RWPE2 (cell line): ENCODE measurements at regions not wholly inside any gene's neighbourhood (a gene's known extent, or its start where the extent isn't known, plus 50 kb on each side); places are given as distances from the start of the nearest gene placed in this dataset.
A peak's percentile ranks its signal among the peaks of the same experiment; 100 is the strongest.

Source experiments
- ATAC-seq: fragments of 200-7000 bp; cut with Tn5 transposase; 3 replicates; pipeline ENCODE4 v1.9.1; 2021; ENCODE audit warnings: low read depth
- DNase-seq: peaks from one replicate; pipeline ENCODE4 v3.0.0-alpha.2; 2020; ENCODE audit warnings: low spot score
- H3K27ac ChIP-seq: fragments of 450-650 bp; 2 replicates; pipeline ENCODE4 v1.5.1; 2017; ENCODE audit warnings: mild to moderate bottlenecking; ENCODE audit not compliant: poor library complexity, severe bottlenecking
- H3K27me3 ChIP-seq: fragments of 250-450 bp; sonication (Bioruptor Pico); 2 replicates; pipeline ENCODE4 v1.5.1; 2021; ENCODE audit warnings: mild to moderate bottlenecking, moderate library complexity; ENCODE audit not compliant: insufficient read depth, poor library complexity, severe bottlenecking
- H3K36me3 ChIP-seq: fragments of 250-450 bp; sonication (Bioruptor Pico); 2 replicates; pipeline ENCODE4 v1.5.1; 2020; ENCODE audit warnings: low read depth, mild to moderate bottlenecking, moderate library complexity
- H3K4me1 ChIP-seq: fragments of 250-450 bp; sonication (Bioruptor Pico); 2 replicates; pipeline ENCODE4 v1.5.1; 2021; ENCODE audit warnings: mild to moderate bottlenecking, moderate library complexity; ENCODE audit not compliant: insufficient read depth, poor library complexity, severe bottlenecking
- H3K4me3 ChIP-seq: fragments of 250-450 bp; sonication (Bioruptor Pico); 2 replicates; pipeline ENCODE4 v1.5.1; 2021; ENCODE audit warnings: mild to moderate bottlenecking, moderate library complexity; ENCODE audit not compliant: severe bottlenecking
- H3K9me3 ChIP-seq: fragments of 250-450 bp; sonication (Bioruptor Pico); 2 replicates; pipeline ENCODE4 v1.5.1; 2021; ENCODE audit warnings: mild to moderate bottlenecking, moderate library complexity; ENCODE audit not compliant: severe bottlenecking
- CTCF ChIP-seq: fragments of 450-650 bp; IDR thresholded peaks from one replicate; pipeline ENCODE4 v1.5.1; 2017; ENCODE audit warnings: mild to moderate bottlenecking, moderate library complexity; ENCODE audit not compliant: poor library complexity, severe bottlenecking

GRCh38 chr19:34852669-34853068 is 74.0 kb upstream of the ZNF30 start:
- Histone ChIP-seq H3K36me3 (no peaks in the 10 kb centered on the region), H3K27me3 (no peaks in the 10 kb centered on the region), H3K4me1 (no peaks in the 10 kb centered on the region), H3K27ac (no peak overlapping the region), H3K9me3 (no peaks in the 10 kb centered on the region), H3K4me3 (no peak overlapping the region)
- DNase-seq: no peak
- ATAC-seq: no peak
- no peak for TF ChIP-seq CTCF

- Histone ChIP-seq H3K27ac (no peak overlapping the region), H3K27me3 (no peaks in the 10 kb centered on the region), H3K4me1 (no peaks in the 10 kb centered on the region), H3K4me3 (no peak overlapping the region), H3K36me3 (no peaks in the 10 kb centered on the region), H3K9me3 (no peaks in the 10 kb centered on the region)
- ATAC-seq: peak; percentile 50; the same call in 1 of the 3 replicates
- no peak for DNase-seq
- TF ChIP-seq CTCF: peak; percentile 24
Observed at GRCh38 chr19:34851277-34851804, 75.4 kb upstream of the ZNF30 start.

- Histone ChIP-seq H3K4me1 (no peaks in the 10 kb centered on the region), H3K4me3 (no peak overlapping the region), H3K27me3 (no peaks in the 10 kb centered on the region), H3K27ac (no peak overlapping the region), H3K36me3 (no peaks in the 10 kb centered on the region), H3K9me3 (no peaks in the 10 kb centered on the region)
- DNase-seq: no peak
- no peak for TF ChIP-seq CTCF
- ATAC-seq: no peak
Observed at GRCh38 chr19:34847393-34847792, 74.4 kb upstream of the ZNF599 start.

GRCh38 chr19:34844277-34844676 is 71.3 kb upstream of the ZNF599 start:
- Histone ChIP-seq H3K36me3 (no peaks in the 10 kb centered on the region), H3K9me3 (no peaks in the 10 kb centered on the region), H3K4me1 (no peaks in the 10 kb centered on the region), H3K27ac (no peak overlapping the region), H3K27me3 (no peaks in the 10 kb centered on the region), H3K4me3 (no peak overlapping the region)
- no peak for TF ChIP-seq CTCF
- no peak for ATAC-seq
- DNase-seq: no peak

- Histone ChIP-seq H3K27me3 (peaks cover 3% of the 10 kb centered on the region), H3K9me3 (no peaks in the 10 kb centered on the region), H3K36me3 (no peaks in the 10 kb centered on the region), H3K4me1 (no peaks in the 10 kb centered on the region), H3K4me3 (no peak overlapping the region), H3K27ac (no peak overlapping the region)
- no peak for TF ChIP-seq CTCF
- ATAC-seq (no peak), DNase-seq (no peak)
Observed at GRCh38 chr19:34841780-34842179, 68.8 kb upstream of the ZNF599 start.
